ENCODE measurements at regions not wholly inside any gene's neighbourhood (a gene's known extent, or its start where the extent isn't known, plus 50 kb on each side); places are given as distances from the start of the nearest gene placed in this dataset.
"Not testable (repeated sequence)": the region's sequence is repeated elsewhere in the genome, so short reads cannot be mapped to it uniquely, and the experiment has no call there.

GRCh38 chr20:26086195-26086594 lies 389.5 kb upstream of the ZNF337 start:
- H3K36me3 ChIP-seq (ENCODE audit: insufficient read depth, low read length); H4K20me1 ChIP-seq (ENCODE audit: insufficient read depth, low read length); H2AFZ ChIP-seq (ENCODE audit: low read length); DNase-seq (ENCODE audit: insufficient read length, low spot score, missing footprints); H3K27me3 ChIP-seq (ENCODE audit: insufficient read depth, low read length); H3K79me2 ChIP-seq (ENCODE audit: insufficient read depth, low read length); H3K9me3 ChIP-seq (ENCODE audit: low read depth, low read length); H3K4me1 ChIP-seq (ENCODE audit: insufficient read depth, low read length); H3K4me2 ChIP-seq (ENCODE audit: insufficient read depth, low read length); H3K27ac ChIP-seq (ENCODE audit: low read depth, low read length); H3K4me3 ChIP-seq (ENCODE audit: insufficient read depth, low read length): not testable (repeated sequence)

- H3K27ac ChIP-seq (ENCODE audit: low read depth, low read length); H2AFZ ChIP-seq (ENCODE audit: low read length); H3K4me1 ChIP-seq (ENCODE audit: insufficient read depth, low read length); H3K9me3 ChIP-seq (ENCODE audit: low read depth, low read length); H3K27me3 ChIP-seq (ENCODE audit: insufficient read depth, low read length); H3K79me2 ChIP-seq (ENCODE audit: insufficient read depth, low read length); H3K4me2 ChIP-seq (ENCODE audit: insufficient read depth, low read length); H3K4me3 ChIP-seq (ENCODE audit: insufficient read depth, low read length); H3K36me3 ChIP-seq (ENCODE audit: insufficient read depth, low read length); H4K20me1 ChIP-seq (ENCODE audit: insufficient read depth, low read length); DNase-seq (ENCODE audit: insufficient read length, low spot score, missing footprints): not testable (repeated sequence)
Observed at GRCh38 chr20:26073972-26074371, 377.3 kb upstream of the ZNF337 start.

- H3K79me2 ChIP-seq (ENCODE audit: insufficient read depth, low read length); H3K27me3 ChIP-seq (ENCODE audit: insufficient read depth, low read length); H3K4me3 ChIP-seq (ENCODE audit: insufficient read depth, low read length); H3K4me1 ChIP-seq (ENCODE audit: insufficient read depth, low read length); H3K9me3 ChIP-seq (ENCODE audit: low read depth, low read length); H3K36me3 ChIP-seq (ENCODE audit: insufficient read depth, low read length); H3K4me2 ChIP-seq (ENCODE audit: insufficient read depth, low read length); DNase-seq (ENCODE audit: insufficient read length, low spot score, missing footprints); H4K20me1 ChIP-seq (ENCODE audit: insufficient read depth, low read length); H3K27ac ChIP-seq (ENCODE audit: low read depth, low read length); H2AFZ ChIP-seq (ENCODE audit: low read length): not testable (repeated sequence)
Observed at GRCh38 chr20:26059324-26059723, 362.7 kb upstream of the ZNF337 start.

- H3K4me2 ChIP-seq (ENCODE audit: insufficient read depth, low read length); H3K79me2 ChIP-seq (ENCODE audit: insufficient read depth, low read length); H3K27ac ChIP-seq (ENCODE audit: low read depth, low read length); H3K4me3 ChIP-seq (ENCODE audit: insufficient read depth, low read length); H3K4me1 ChIP-seq (ENCODE audit: insufficient read depth, low read length); H3K27me3 ChIP-seq (ENCODE audit: insufficient read depth, low read length); H3K36me3 ChIP-seq (ENCODE audit: insufficient read depth, low read length); H2AFZ ChIP-seq (ENCODE audit: low read length); DNase-seq (ENCODE audit: insufficient read length, low spot score, missing footprints); H4K20me1 ChIP-seq (ENCODE audit: insufficient read depth, low read length); H3K9me3 ChIP-seq (ENCODE audit: low read depth, low read length): not testable (repeated sequence)
Observed at GRCh38 chr20:26058446-26058845, 361.8 kb upstream of the ZNF337 start.

- not testable (repeated sequence) for H4K20me1 ChIP-seq (ENCODE audit: insufficient read depth, low read length); H3K4me3 ChIP-seq (ENCODE audit: insufficient read depth, low read length); H3K4me1 ChIP-seq (ENCODE audit: insufficient read depth, low read length); H2AFZ ChIP-seq (ENCODE audit: low read length); H3K27me3 ChIP-seq (ENCODE audit: insufficient read depth, low read length); H3K4me2 ChIP-seq (ENCODE audit: insufficient read depth, low read length); H3K9me3 ChIP-seq (ENCODE audit: low read depth, low read length); H3K27ac ChIP-seq (ENCODE audit: low read depth, low read length); DNase-seq (ENCODE audit: insufficient read length, low spot score, missing footprints); H3K36me3 ChIP-seq (ENCODE audit: insufficient read depth, low read length); H3K79me2 ChIP-seq (ENCODE audit: insufficient read depth, low read length)
Observed at GRCh38 chr20:26057135-26057752, 360.6 kb upstream of the ZNF337 start.

GRCh38 chr20:26025792-26026191 lies 329.1 kb upstream of the ZNF337 start:
- H4K20me1 ChIP-seq (ENCODE audit: insufficient read depth, low read length); H3K36me3 ChIP-seq (ENCODE audit: insufficient read depth, low read length); H3K27ac ChIP-seq (ENCODE audit: low read depth, low read length); DNase-seq (ENCODE audit: insufficient read length, low spot score, missing footprints); H2AFZ ChIP-seq (ENCODE audit: low read length); H3K4me1 ChIP-seq (ENCODE audit: insufficient read depth, low read length); H3K79me2 ChIP-seq (ENCODE audit: insufficient read depth, low read length); H3K27me3 ChIP-seq (ENCODE audit: insufficient read depth, low read length); H3K4me3 ChIP-seq (ENCODE audit: insufficient read depth, low read length); H3K9me3 ChIP-seq (ENCODE audit: low read depth, low read length); H3K4me2 ChIP-seq (ENCODE audit: insufficient read depth, low read length): not testable (repeated sequence)

- H4K20me1 ChIP-seq (ENCODE audit: insufficient read depth, low read length); H3K4me3 ChIP-seq (ENCODE audit: insufficient read depth, low read length): not testable (repeated sequence)
Observed at GRCh38 chr20:26010942-26011276, 314.3 kb upstream of the ZNF337 start.

GRCh38 chr20:26010224-26010941 lies 313.7 kb upstream of the ZNF337 start:
- DNase-seq (ENCODE audit: insufficient read length, low spot score, missing footprints); H4K20me1 ChIP-seq (ENCODE audit: insufficient read depth, low read length); H3K36me3 ChIP-seq (ENCODE audit: insufficient read depth, low read length); H3K9me3 ChIP-seq (ENCODE audit: low read depth, low read length); H3K27me3 ChIP-seq (ENCODE audit: insufficient read depth, low read length); H3K79me2 ChIP-seq (ENCODE audit: insufficient read depth, low read length); H3K4me1 ChIP-seq (ENCODE audit: insufficient read depth, low read length): not testable (repeated sequence)
- Histone ChIP-seq H2AFZ (ENCODE audit: low read length) (peak overlapping the region; percentile 94), H3K4me2 (ENCODE audit: insufficient read depth, low read length) (peak overlapping the region; percentile 88), H3K27ac (ENCODE audit: low read depth, low read length) (peak overlapping the region; percentile 81), H3K4me3 (ENCODE audit: insufficient read depth, low read length) (peak overlapping the region; percentile 82)

More at GRCh38 chr20:26010942-26011276, 314.3 kb upstream of the ZNF337 start:
- not testable (repeated sequence) for H3K27ac ChIP-seq (ENCODE audit: low read depth, low read length); H3K4me2 ChIP-seq (ENCODE audit: insufficient read depth, low read length); H3K4me1 ChIP-seq (ENCODE audit: insufficient read depth, low read length); H3K9me3 ChIP-seq (ENCODE audit: low read depth, low read length); DNase-seq (ENCODE audit: insufficient read length, low spot score, missing footprints); H3K36me3 ChIP-seq (ENCODE audit: insufficient read depth, low read length); H2AFZ ChIP-seq (ENCODE audit: low read length); H3K27me3 ChIP-seq (ENCODE audit: insufficient read depth, low read length); H3K79me2 ChIP-seq (ENCODE audit: insufficient read depth, low read length)

Data from osteoblast (primary cell).